Right atrium auricular region (tissue), 2 donors: ENCODE measurements at regions not wholly inside any gene's neighbourhood (a gene's known extent, or its start where the extent isn't known, plus 50 kb on each side); places are given as distances from the start of the nearest gene placed in this dataset.

Source experiments
- DNase-seq: peaks from one replicate; pipeline ENCODE4 v3.0.0-alpha.2; 2019; ENCODE audit warnings: low spot score
- H3K27ac ChIP-seq, 2 donors: fragments of 200-600 bp; sonication (generic); 1 replicate in 1 of 2; 2 replicates in 1 of 2; pipeline ENCODE4 v1.5.1; 2016 to 2019
- H3K27me3 ChIP-seq, 2 donors: fragments of 200-600 bp; sonication (generic); one replicate each; pipeline versions ENCODE4 v1.5.1 to v1.6.0; 2017 to 2019
- H3K36me3 ChIP-seq: fragments of 200-600 bp; sonication (generic); one replicate; pipeline ENCODE4 v1.5.1; 2016
- H3K4me1 ChIP-seq, 2 donors: fragments of 200-600 bp; sonication (generic); one replicate each; pipeline versions ENCODE4 v1.5.1 to v1.6.0; 2017 to 2019
- H3K4me3 ChIP-seq, 2 donors: fragments of 200-600 bp; sonication (generic); 1 replicate in 1 of 2; 2 replicates in 1 of 2; pipeline ENCODE4 v1.5.1; 2017 to 2019; ENCODE audit warnings: mild to moderate bottlenecking in 1 of 2, moderate library complexity in 1 of 2
- H3K9me3 ChIP-seq, 2 donors: fragments of 200-600 bp; sonication (generic); one replicate each; pipeline ENCODE4 v1.5.1; 2019
- CTCF ChIP-seq, 2 donors: fragments of 200-600 bp; sonication (generic); IDR thresholded peaks; one replicate each; pipeline ENCODE4 v1.5.1; 2019; ENCODE audit warnings: antibody characterized with exemption in 2 of 2

- Histone ChIP-seq H3K9me3 (no peaks in the 10 kb centered on the region), H3K27ac (no peak overlapping the region), H3K4me1 (no peaks in the 10 kb centered on the region), H3K27me3 (no peaks in the 10 kb centered on the region), H3K4me3 (no peak overlapping the region), H3K36me3 (no peaks in the 10 kb centered on the region)
- DNase-seq, result no peak
- TF ChIP-seq CTCF (IDR thresholded peaks at IDR 0.05), result no peak
These were observed 72.7 kb upstream of the B3GAT2 start for GRCh38 chr6:71029555-71029954.

GRCh38 chr6:71031912-71032311 lies 75.1 kb upstream of the B3GAT2 start:
- H3K36me3 ChIP-seq, result no peaks in the 10 kb centered on the region
- no peak overlapping the region for H3K4me3 ChIP-seq
- no peaks in the 10 kb centered on the region for H3K4me1 ChIP-seq
- DNase-seq, result no peak
- no peaks in the 10 kb centered on the region for H3K27me3 ChIP-seq
- H3K27ac ChIP-seq, result no peak overlapping the region
- no peaks in the 10 kb centered on the region for H3K9me3 ChIP-seq
- no peak for TF ChIP-seq CTCF (IDR thresholded peaks at IDR 0.05)

- no peak for TF ChIP-seq CTCF (IDR thresholded peaks at IDR 0.05)
- Histone ChIP-seq H3K27me3 (no peaks in the 10 kb centered on the region), H3K4me3 (no peak overlapping the region), H3K4me1 (no peaks in the 10 kb centered on the region), H3K9me3 (no peaks in the 10 kb centered on the region), H3K27ac (no peak overlapping the region), H3K36me3 (no peaks in the 10 kb centered on the region)
- DNase-seq, result no peak
These were observed 76.3 kb upstream of the B3GAT2 start for GRCh38 chr6:71033171-71033570.

- H3K4me1 ChIP-seq, result no peaks in the 10 kb centered on the region
- no peak for DNase-seq
- no peaks in the 10 kb centered on the region for H3K27me3 ChIP-seq
- no peaks in the 10 kb centered on the region for H3K36me3 ChIP-seq
- H3K4me3 ChIP-seq, result no peak overlapping the region
- no peaks in the 10 kb centered on the region for H3K9me3 ChIP-seq
- no peak for TF ChIP-seq CTCF (IDR thresholded peaks at IDR 0.05)
- no peak overlapping the region for H3K27ac ChIP-seq
These were observed 77.0 kb upstream of the B3GAT2 start for GRCh38 chr6:71033890-71034289.

GRCh38 chr6:71034563-71035345 lies 77.9 kb upstream of the B3GAT2 start:
- H3K36me3 ChIP-seq, result no peaks in the 10 kb centered on the region
- DNase-seq, result no peak
- no peaks in the 10 kb centered on the region for H3K9me3 ChIP-seq
- no peaks in the 10 kb centered on the region for H3K4me1 ChIP-seq
- no peak for TF ChIP-seq CTCF (IDR thresholded peaks at IDR 0.05)
- no peak overlapping the region for H3K27ac ChIP-seq
- H3K27me3 ChIP-seq, result no peaks in the 10 kb centered on the region
- no peak overlapping the region for H3K4me3 ChIP-seq

GRCh38 chr6:71035871-71036270 lies 79.0 kb upstream of the B3GAT2 start:
- no peaks in the 10 kb centered on the region for H3K9me3 ChIP-seq
- no peaks in the 10 kb centered on the region for H3K4me1 ChIP-seq
- no peak for TF ChIP-seq CTCF (IDR thresholded peaks at IDR 0.05)
- H3K36me3 ChIP-seq, result no peaks in the 10 kb centered on the region
- H3K27me3 ChIP-seq, result no peaks in the 10 kb centered on the region
- no peak overlapping the region for H3K27ac ChIP-seq
- DNase-seq, result no peak
- no peak overlapping the region for H3K4me3 ChIP-seq
